Endothelial cell of umbilical vein (primary cell): ENCODE measurements at regions not wholly inside any gene's neighbourhood (a gene's known extent, or its start where the extent isn't known, plus 50 kb on each side); places are given as distances from the start of the nearest gene placed in this dataset.

Experiments
- BruUV-seq: library from RNA; stranded (reverse); fragments of 400-500 nt; replicated peaks from 2 replicates; lab custom pipeline; 2021; lab: Mats Ljungman, UMichigan
- CTCF ChIA-PET: fragments of 300-600, 350-600 bp; sonication (Branson Sonifier 250); formaldehyde crosslinking; loops from one replicate; lab custom pipeline; 2021; ENCODE audit warnings: antibody characterized with exemption, inconsistent platforms; lab: Charles Lee
- POLR2A ChIA-PET: fragments of 300-600, 350-600 bp; sonication (Branson Sonifier 250); formaldehyde crosslinking; loops from one replicate; lab custom pipeline; 2021; ENCODE audit warnings: antibody characterized with exemption, inconsistent platforms; lab: Charles Lee
- DNase-seq: peaks from one replicate; pipeline ENCODE4 v3.0.0-alpha.2; 2011; ENCODE audit warnings: low read depth, low spot score
- FAIRE-seq: peaks from 2 replicates; lab custom pipeline; 2011; peaks lifted over from hg19 to GRCh38; lab: Jason Lieb, UNC
- H2AFZ ChIP-seq: 2 replicates; pipeline ENCODE4 v1.6.0; 2012; ENCODE audit warnings: low read depth, low read length, control low read depth, inconsistent platforms
- H3K27ac ChIP-seq: 2 replicates; pipeline ENCODE4 v1.5.1; 2011; ENCODE audit warnings: low read depth, mild to moderate bottlenecking, control low read depth, low read length, moderate library complexity; ENCODE audit not compliant: insufficient read depth
- H3K27me3 ChIP-seq, 2 experiments: 2 replicates each; pipeline versions ENCODE4 v1.6.0 to v1.6.1; 2011; ENCODE audit warnings: low read length in 2 of 2, mixed read lengths in 1 of 2; ENCODE audit not compliant: control insufficient read depth in 2 of 2, insufficient read depth in 2 of 2
- H3K36me3 ChIP-seq, 2 experiments: 2 replicates in 1 of 2; 3 replicates in 1 of 2; pipeline ENCODE4 v1.5.1; 2011; ENCODE audit warnings: low read length in 2 of 2, mild to moderate bottlenecking in 1 of 2, moderate library complexity in 1 of 2; ENCODE audit not compliant: control insufficient read depth in 2 of 2, insufficient read depth in 2 of 2; ENCODE audit errors: extremely low read depth in 1 of 2
- H3K4me1 ChIP-seq: 3 replicates; pipeline ENCODE4 v1.5.1; 2011; ENCODE audit warnings: mild to moderate bottlenecking, low read length; ENCODE audit not compliant: control insufficient read depth, insufficient read depth; ENCODE audit errors: extremely low read depth
- H3K4me2 ChIP-seq: 2 replicates; pipeline ENCODE4 v1.6.1; 2011; ENCODE audit warnings: low read length, control low read depth, mixed read lengths; ENCODE audit not compliant: insufficient read depth
- H3K4me3 ChIP-seq, 3 experiments: fragments of 200-600 bp in 1 of 3; sonication (generic), shearing (Covaris generic) in 1 of 3; replicated peaks in 1 of 3; 2 replicates each; pipeline ENCODE4 v1.5.1; 2011 to 2016; ENCODE audit warnings: control low read depth in 3 of 3, low read length in 3 of 3, mild to moderate bottlenecking in 2 of 3, inconsistent platforms in 1 of 3, low read depth in 1 of 3, moderate library complexity in 1 of 3; ENCODE audit not compliant: insufficient read depth in 1 of 3
- H3K79me2 ChIP-seq: 2 replicates; pipeline ENCODE4 v1.6.0; 2012; ENCODE audit warnings: low read length, inconsistent platforms; ENCODE audit not compliant: control insufficient read depth, insufficient read depth
- H3K9ac ChIP-seq: replicated peaks from 2 replicates; pipeline ENCODE3; 2011; ENCODE audit warnings: low read length, control low read depth; ENCODE audit not compliant: insufficient read depth; ENCODE audit errors: extremely low read depth
- H3K9me1 ChIP-seq: replicated peaks from 3 replicates; pipeline ENCODE4 v1.6.0; 2011; ENCODE audit warnings: mild to moderate bottlenecking, low read length; ENCODE audit not compliant: control insufficient read depth, insufficient read depth; ENCODE audit errors: extremely low read depth
- H3K9me3 ChIP-seq: replicated peaks from 2 replicates; pipeline ENCODE4 v1.5.1; 2012; ENCODE audit warnings: low read length, inconsistent platforms; ENCODE audit not compliant: control insufficient read depth, insufficient read depth
- H4K20me1 ChIP-seq: replicated peaks from 2 replicates; pipeline ENCODE3; 2011; ENCODE audit warnings: mild to moderate bottlenecking, low read length; ENCODE audit not compliant: control insufficient read depth, insufficient read depth; ENCODE audit errors: extremely low read depth
- EZH2 ChIP-seq: IDR thresholded peaks from 2 replicates; pipeline ENCODE4 v1.6.1; 2012; ENCODE audit warnings: borderline replicate concordance, low read depth, mild to moderate bottlenecking, moderate library complexity, low read length, inconsistent platforms; ENCODE audit not compliant: severe bottlenecking
- FOS ChIP-seq: IDR thresholded peaks from 2 replicates; pipeline ENCODE4 v1.6.1; 2011; ENCODE audit warnings: mild to moderate bottlenecking, low read length, moderate library complexity, borderline replicate concordance; ENCODE audit not compliant: insufficient read depth
- GATA2 ChIP-seq: IDR thresholded peaks from 2 replicates; pipeline ENCODE4 v1.7.0; 2011; ENCODE audit warnings: low read depth, mild to moderate bottlenecking, moderate library complexity, mixed read lengths, low read length; ENCODE audit not compliant: insufficient read length, insufficient read depth
- JUN ChIP-seq: IDR thresholded peaks from 2 replicates; pipeline ENCODE4 v1.6.1; 2011; ENCODE audit warnings: borderline replicate concordance, low read depth; ENCODE audit not compliant: insufficient read length, insufficient read depth
- MYC ChIP-seq: IDR thresholded peaks from one replicate; pipeline ENCODE4 v1.6.1; 2011; ENCODE audit warnings: mild to moderate bottlenecking, low read depth, low read length
- POLR2A ChIP-seq: IDR thresholded peaks from 2 replicates; pipeline ENCODE4 v1.6.1; 2012; ENCODE audit warnings: low read depth, mild to moderate bottlenecking, control low read depth, low read length
- POLR2AphosphoS5 ChIP-seq: IDR thresholded peaks from 2 replicates; pipeline ENCODE4 v1.6.1; 2012; ENCODE audit warnings: low read depth, mild to moderate bottlenecking, control low read depth, low read length, moderate library complexity; ENCODE audit not compliant: insufficient read depth
- dilution Hi-C: fragments of 300-500 bp; cut with MboI; formaldehyde crosslinking; loops from one replicate; pipeline ENCODE4 v1.15.0; 2019; ENCODE audit warnings: low sequenced_read_pairs; ENCODE audit not compliant: extremely low pct_ligation_motif_present
- intact Hi-C: fragments of 100-400 bp; cut with micrococcal nuclease; formaldehyde crosslinking; loops from one replicate; pipeline ENCODE4 v1.10.0; 2022
- TF ChIP-seq, protein P1 (sequence below): IDR thresholded peaks from 2 replicates; pipeline ENCODE4 v1.6.1; 2011; ENCODE audit not compliant: insufficient read depth, insufficient read length
- TF ChIP-seq, protein P2 (sequence below), 2 donors: IDR thresholded peaks; 1 replicate in 1 of 2; 2 replicates in 1 of 2; pipeline ENCODE4 v1.5.1; 2011; ENCODE audit warnings: low read length in 2 of 2, mild to moderate bottlenecking in 2 of 2, moderate library complexity in 2 of 2, control low read depth in 1 of 2, inconsistent platforms in 1 of 2, low read depth in 1 of 2; ENCODE audit not compliant: insufficient read depth in 1 of 2; ENCODE audit errors: extremely low read depth in 1 of 2

DNA sequence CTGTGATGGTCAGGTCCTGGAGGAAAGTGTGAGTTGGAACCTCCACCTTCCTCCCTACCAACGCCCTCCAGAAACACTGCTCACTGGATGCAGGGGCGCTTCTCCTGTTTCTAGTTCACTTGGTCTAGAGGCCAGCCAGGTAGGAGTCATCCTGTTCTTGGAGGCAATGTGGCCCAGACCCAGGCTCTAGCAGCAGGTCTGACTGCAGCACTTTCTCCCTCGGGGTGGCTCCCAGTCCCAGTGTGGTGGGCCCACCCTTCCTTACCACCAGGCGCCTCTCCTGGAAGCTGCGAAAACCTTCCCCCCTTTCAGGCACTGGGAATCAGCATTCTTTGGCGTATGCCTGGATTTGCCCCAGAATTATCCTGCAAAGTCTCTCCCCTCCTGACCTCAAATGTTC lies 292.8 kb downstream of the SOX11 start:
- TF ChIP-seq GATA2 (no peak), FOS (no peak), JUN (no peak), POLR2A (no peak), POLR2AphosphoS5 (no peak), MYC (no peak), EZH2 (no peak)
- TF ChIP-seq, protein P1, sequence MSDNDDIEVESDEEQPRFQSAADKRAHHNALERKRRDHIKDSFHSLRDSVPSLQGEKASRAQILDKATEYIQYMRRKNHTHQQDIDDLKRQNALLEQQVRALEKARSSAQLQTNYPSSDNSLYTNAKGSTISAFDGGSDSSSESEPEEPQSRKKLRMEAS = no peak
- TF ChIP-seq, protein P2, sequence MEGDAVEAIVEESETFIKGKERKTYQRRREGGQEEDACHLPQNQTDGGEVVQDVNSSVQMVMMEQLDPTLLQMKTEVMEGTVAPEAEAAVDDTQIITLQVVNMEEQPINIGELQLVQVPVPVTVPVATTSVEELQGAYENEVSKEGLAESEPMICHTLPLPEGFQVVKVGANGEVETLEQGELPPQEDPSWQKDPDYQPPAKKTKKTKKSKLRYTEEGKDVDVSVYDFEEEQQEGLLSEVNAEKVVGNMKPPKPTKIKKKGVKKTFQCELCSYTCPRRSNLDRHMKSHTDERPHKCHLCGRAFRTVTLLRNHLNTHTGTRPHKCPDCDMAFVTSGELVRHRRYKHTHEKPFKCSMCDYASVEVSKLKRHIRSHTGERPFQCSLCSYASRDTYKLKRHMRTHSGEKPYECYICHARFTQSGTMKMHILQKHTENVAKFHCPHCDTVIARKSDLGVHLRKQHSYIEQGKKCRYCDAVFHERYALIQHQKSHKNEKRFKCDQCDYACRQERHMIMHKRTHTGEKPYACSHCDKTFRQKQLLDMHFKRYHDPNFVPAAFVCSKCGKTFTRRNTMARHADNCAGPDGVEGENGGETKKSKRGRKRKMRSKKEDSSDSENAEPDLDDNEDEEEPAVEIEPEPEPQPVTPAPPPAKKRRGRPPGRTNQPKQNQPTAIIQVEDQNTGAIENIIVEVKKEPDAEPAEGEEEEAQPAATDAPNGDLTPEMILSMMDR (IDR thresholded peaks at IDR 0.05; ENCODE audit: extremely low read depth in 1 of 2, insufficient read depth in 1 of 2, low read depth in 1 of 2, low read length in 2 of 2) = no peak
- Histone ChIP-seq H3K9ac (no peak overlapping the region), H3K4me2 (no peak overlapping the region), H3K4me1 (no peaks in the 10 kb centered on the region), H4K20me1 (no peaks in the 10 kb centered on the region), H3K9me3 (peaks cover 8% of the 10 kb centered on the region), H3K4me3 (no peak overlapping the region), H3K9me1 (no peaks in the 10 kb centered on the region), H3K36me3 (no peaks in the 10 kb centered on the region), H3K27ac (no peak overlapping the region), H3K79me2 (no peaks in the 10 kb centered on the region), H3K27me3 (no peaks in the 10 kb centered on the region), H2AFZ (no peak overlapping the region)
- intact Hi-C loops = no loop called here
- FAIRE-seq = no peak
- BruUV-seq = no TSS peak
- dilution Hi-C loops = no loop called here
- ChIA-PET CTCF (no interaction called here), POLR2A (no interaction called here)
- no peak for DNase-seq
